ENCODE measurements at regions not wholly inside any gene's neighbourhood (a gene's known extent, or its start where the extent isn't known, plus 50 kb on each side); places are given as distances from the start of the nearest gene placed in this dataset.

DNA sequence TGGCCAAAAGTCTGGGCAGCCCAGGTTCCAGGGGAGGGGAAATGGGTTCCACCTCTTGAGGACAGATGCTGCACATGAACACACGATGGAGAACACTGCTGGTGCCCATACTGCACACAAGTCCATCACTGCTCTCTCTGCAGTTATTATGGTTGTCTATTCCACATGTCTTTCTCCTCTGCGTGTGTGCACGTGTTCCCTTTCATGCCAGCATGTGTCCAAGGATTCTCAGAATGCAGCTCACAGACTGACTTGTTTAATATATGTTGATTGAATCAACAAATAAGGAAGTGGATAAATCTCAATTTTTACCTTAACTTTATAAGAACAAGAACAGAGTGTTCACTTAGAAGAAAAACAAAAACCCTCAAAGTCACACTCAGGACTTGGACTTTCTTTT is 158.9 kb downstream of the FNDC1 start:
- no peak for DNase-seq

DNA sequence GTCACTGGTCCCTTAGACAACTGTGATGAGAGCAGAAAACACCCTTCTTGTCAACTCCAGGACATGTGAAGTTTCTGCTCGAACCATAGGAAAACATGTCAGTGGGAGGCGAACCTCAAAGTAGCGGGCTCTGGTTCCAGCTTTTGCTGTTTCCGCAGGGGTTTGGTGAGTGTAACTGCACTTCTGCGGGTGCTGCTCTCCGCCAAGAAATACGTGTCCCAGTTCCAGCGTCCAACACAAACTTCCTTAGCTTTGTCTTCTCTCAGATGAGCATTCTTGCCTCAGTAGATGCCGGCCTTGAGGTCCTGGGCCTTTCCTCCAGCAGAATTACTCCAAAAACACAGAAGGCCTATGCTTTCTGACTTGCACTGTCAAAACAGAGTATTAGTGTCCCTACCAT is 156.3 kb downstream of the FNDC1 start:
- no peak for DNase-seq

DNA sequence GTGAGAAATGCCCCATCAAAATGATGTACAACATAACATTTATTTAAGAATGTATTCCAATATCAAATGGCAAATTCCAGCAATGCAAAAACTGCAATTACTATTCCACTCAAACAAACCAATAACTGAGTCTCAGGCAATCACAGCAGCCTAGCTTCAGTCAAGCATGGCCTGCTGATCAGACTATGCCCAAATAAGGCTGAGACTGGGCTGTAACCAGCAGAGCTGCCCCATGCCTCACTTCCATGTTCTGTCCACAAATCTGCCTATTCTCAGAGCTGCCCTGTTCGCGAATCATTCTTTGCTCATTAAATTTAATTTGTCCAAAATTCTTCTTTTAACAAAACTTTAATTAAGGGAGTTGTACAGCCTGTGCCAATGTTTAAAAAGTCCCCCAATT is 155.4 kb downstream of the FNDC1 start:
- no peak for DNase-seq
